ENCODE measurements at regions not wholly inside any gene's neighbourhood (a gene's known extent, or its start where the extent isn't known, plus 50 kb on each side); places are given as distances from the start of the nearest gene placed in this dataset.

GRCh38 chr14:34064349-34064748 is 113.5 kb upstream of the EGLN3 start:
- Histone ChIP-seq H3K4me3 (ENCODE audit: low read length) (no peak overlapping the region), H4K20me1 (ENCODE audit: insufficient read depth, low read length) (no peaks in the 10 kb centered on the region), H3K9ac (ENCODE audit: low read length) (no peak overlapping the region), H3K27me3 (ENCODE audit: low read depth, low read length) (no peaks in the 10 kb centered on the region), H3K36me3 (replicated peaks; ENCODE audit: low read depth, low read length) (no peaks in the 10 kb centered on the region), H3K4me2 (ENCODE audit: low read length) (no peak overlapping the region), H3K9me3 (ENCODE audit: insufficient read depth, low read length) (no peaks in the 10 kb centered on the region), H2AFZ (ENCODE audit: low read depth, low read length) (no peak overlapping the region), H3K4me1 (ENCODE audit: low read length) (peaks cover 5% of the 10 kb centered on the region; the same call in 1 of the 2 replicates), H3K79me2 (ENCODE audit: low read length) (no peaks in the 10 kb centered on the region), H3K27ac (ENCODE audit: low read length) (no peak overlapping the region)
- TF ChIP-seq EZH2phosphoT487 (IDR thresholded peaks at IDR 0.05; ENCODE audit: low read depth): no peak
- TF ChIP-seq CTCF (IDR thresholded peaks at IDR 0.05; ENCODE audit: low read depth, low read length): no peak

GRCh38 chr14:34063470-34064164 is 112.7 kb upstream of the EGLN3 start:
- Histone ChIP-seq H3K27ac (ENCODE audit: low read length) (no peak overlapping the region), H3K4me2 (ENCODE audit: low read length) (no peak overlapping the region), H3K9me3 (ENCODE audit: insufficient read depth, low read length) (no peaks in the 10 kb centered on the region), H3K27me3 (ENCODE audit: low read depth, low read length) (no peaks in the 10 kb centered on the region), H3K4me3 (ENCODE audit: low read length) (no peak overlapping the region), H2AFZ (ENCODE audit: low read depth, low read length) (no peak overlapping the region), H3K9ac (ENCODE audit: low read length) (no peak overlapping the region), H3K36me3 (replicated peaks; ENCODE audit: low read depth, low read length) (no peaks in the 10 kb centered on the region), H3K4me1 (ENCODE audit: low read length) (peaks cover 5% of the 10 kb centered on the region; the same call in 1 of the 2 replicates), H4K20me1 (ENCODE audit: insufficient read depth, low read length) (no peaks in the 10 kb centered on the region), H3K79me2 (ENCODE audit: low read length) (no peaks in the 10 kb centered on the region)
- TF ChIP-seq EZH2phosphoT487 (IDR thresholded peaks at IDR 0.05; ENCODE audit: low read depth) (no peak), CTCF (IDR thresholded peaks at IDR 0.05; ENCODE audit: low read depth, low read length) (no peak)

GRCh38 chr14:34063042-34063441 is 112.2 kb upstream of the EGLN3 start:
- H3K27ac ChIP-seq (ENCODE audit: low read length): no peak overlapping the region

More at GRCh38 chr14:34063042-34063441, 112.2 kb upstream of the EGLN3 start:
- no peak overlapping the region for H2AFZ ChIP-seq (ENCODE audit: low read depth, low read length)
- H3K27me3 ChIP-seq (ENCODE audit: low read depth, low read length): no peaks in the 10 kb centered on the region
- peaks cover 5% of the 10 kb centered on the region; the same call in 1 of the 2 replicates for H3K4me1 ChIP-seq (ENCODE audit: low read length)
- no peak overlapping the region for H3K4me3 ChIP-seq (ENCODE audit: low read length)
- no peak overlapping the region for H3K4me2 ChIP-seq (ENCODE audit: low read length)
- H3K36me3 ChIP-seq (replicated peaks; ENCODE audit: low read depth, low read length): no peaks in the 10 kb centered on the region
- no peaks in the 10 kb centered on the region for H3K9me3 ChIP-seq (ENCODE audit: insufficient read depth, low read length)
- TF ChIP-seq CTCF (IDR thresholded peaks at IDR 0.05; ENCODE audit: low read depth, low read length) (no peak), EZH2phosphoT487 (IDR thresholded peaks at IDR 0.05; ENCODE audit: low read depth) (no peak)
- H4K20me1 ChIP-seq (ENCODE audit: insufficient read depth, low read length): no peaks in the 10 kb centered on the region
- no peak overlapping the region for H3K9ac ChIP-seq (ENCODE audit: low read length)
- H3K79me2 ChIP-seq (ENCODE audit: low read length): no peaks in the 10 kb centered on the region

Measured in OCI-LY3 (cell line).